ENCODE measurements at regions not wholly inside any gene's neighbourhood (a gene's known extent, or its start where the extent isn't known, plus 50 kb on each side); places are given as distances from the start of the nearest gene placed in this dataset.

DNA sequence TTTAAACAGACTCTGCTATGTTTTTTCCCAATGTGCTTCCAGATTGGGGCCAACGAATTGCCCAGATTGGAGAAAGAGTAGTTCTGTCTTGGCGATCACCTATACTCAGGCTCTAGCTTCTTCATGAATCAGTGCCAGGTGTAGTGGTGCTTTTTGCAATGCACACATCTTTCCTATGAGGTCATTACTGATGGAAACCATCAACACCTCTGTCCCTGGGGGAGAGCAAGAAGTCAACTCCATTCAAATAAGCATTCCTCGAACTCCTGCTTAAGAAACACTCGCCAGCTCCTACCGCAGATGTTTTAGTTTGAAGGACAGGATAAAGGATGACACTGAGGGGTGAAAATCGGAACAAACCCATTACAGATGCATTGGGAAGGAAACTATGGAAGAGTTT lies 156.5 kb upstream of the DKK2 start:
- TF ChIP-seq, protein P1, sequence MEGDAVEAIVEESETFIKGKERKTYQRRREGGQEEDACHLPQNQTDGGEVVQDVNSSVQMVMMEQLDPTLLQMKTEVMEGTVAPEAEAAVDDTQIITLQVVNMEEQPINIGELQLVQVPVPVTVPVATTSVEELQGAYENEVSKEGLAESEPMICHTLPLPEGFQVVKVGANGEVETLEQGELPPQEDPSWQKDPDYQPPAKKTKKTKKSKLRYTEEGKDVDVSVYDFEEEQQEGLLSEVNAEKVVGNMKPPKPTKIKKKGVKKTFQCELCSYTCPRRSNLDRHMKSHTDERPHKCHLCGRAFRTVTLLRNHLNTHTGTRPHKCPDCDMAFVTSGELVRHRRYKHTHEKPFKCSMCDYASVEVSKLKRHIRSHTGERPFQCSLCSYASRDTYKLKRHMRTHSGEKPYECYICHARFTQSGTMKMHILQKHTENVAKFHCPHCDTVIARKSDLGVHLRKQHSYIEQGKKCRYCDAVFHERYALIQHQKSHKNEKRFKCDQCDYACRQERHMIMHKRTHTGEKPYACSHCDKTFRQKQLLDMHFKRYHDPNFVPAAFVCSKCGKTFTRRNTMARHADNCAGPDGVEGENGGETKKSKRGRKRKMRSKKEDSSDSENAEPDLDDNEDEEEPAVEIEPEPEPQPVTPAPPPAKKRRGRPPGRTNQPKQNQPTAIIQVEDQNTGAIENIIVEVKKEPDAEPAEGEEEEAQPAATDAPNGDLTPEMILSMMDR (IDR thresholded peaks at IDR 0.05): no peak
- TF ChIP-seq POLR2A (IDR thresholded peaks at IDR 0.05): no peak
- no peak for TF ChIP-seq POLR2AphosphoS5 (IDR thresholded peaks at IDR 0.05; ENCODE audit: insufficient read depth in 1 of 2, low read depth in 1 of 2)
